ENCODE measurements at regions not wholly inside any gene's neighbourhood (a gene's known extent, or its start where the extent isn't known, plus 50 kb on each side); places are given as distances from the start of the nearest gene placed in this dataset.

DNA sequence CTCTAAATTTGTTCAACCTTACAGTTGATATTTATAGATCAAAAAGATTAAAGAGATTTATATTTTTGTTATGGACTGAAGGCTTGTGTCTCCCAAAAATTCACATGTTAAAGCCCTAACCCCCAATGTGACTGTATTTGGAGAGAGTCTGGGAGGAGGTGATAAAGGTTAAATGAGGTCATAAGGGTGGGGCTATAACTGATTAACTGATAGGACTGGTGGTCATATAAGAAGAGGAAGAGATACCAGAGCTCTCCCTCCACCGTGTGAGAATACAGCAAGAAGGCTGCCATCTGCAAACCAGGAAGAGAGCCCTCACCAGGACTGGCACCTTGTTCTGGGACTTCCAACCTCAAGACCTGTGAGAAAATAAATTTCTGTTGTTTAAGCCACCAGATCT is 264.3 kb downstream of the ENC1 start:
- DNase-seq (ENCODE audit: low spot score in 2 of 2): no peak
- H3K9me3 ChIP-seq: no peaks in the 10 kb centered on the region
- H3K4me3 ChIP-seq: no peak overlapping the region
- H3K36me3 ChIP-seq: no peaks in the 10 kb centered on the region
- H3K27ac ChIP-seq: no peak overlapping the region
- WGBS: 75% methylated on average over 1 of the region's 1 CpG
- TF ChIP-seq CTCF (IDR thresholded peaks at IDR 0.05) (no peak), POLR2AphosphoS5 (IDR thresholded peaks at IDR 0.05) (no peak), EP300 (IDR thresholded peaks at IDR 0.05) (no peak), POLR2A (IDR thresholded peaks at IDR 0.05) (no peak)
- H3K27me3 ChIP-seq: no peaks in the 10 kb centered on the region
- H3K4me1 ChIP-seq: no peaks in the 10 kb centered on the region

GRCh38 chr5:74375271-74375670 is 265.3 kb downstream of the ENC1 start:
- 78% methylated on average over 2 of the region's 2 CpGs for WGBS
- H3K27ac ChIP-seq: no peak overlapping the region
- H3K27me3 ChIP-seq: no peaks in the 10 kb centered on the region
- H3K4me3 ChIP-seq: no peak overlapping the region
- H3K9me3 ChIP-seq: no peaks in the 10 kb centered on the region
- no peaks in the 10 kb centered on the region for H3K36me3 ChIP-seq
- no peak for DNase-seq (ENCODE audit: low spot score in 2 of 2)
- peaks cover 7% of the 10 kb centered on the region for H3K4me1 ChIP-seq
- TF ChIP-seq CTCF (IDR thresholded peaks at IDR 0.05) (no peak), POLR2A (IDR thresholded peaks at IDR 0.05) (no peak), EP300 (IDR thresholded peaks at IDR 0.05) (no peak), POLR2AphosphoS5 (IDR thresholded peaks at IDR 0.05) (no peak)

- H3K36me3 ChIP-seq: no peaks in the 10 kb centered on the region
- TF ChIP-seq EP300 (IDR thresholded peaks at IDR 0.05): no peak
- H3K9me3 ChIP-seq: no peaks in the 10 kb centered on the region
- peaks cover 11% of the 10 kb centered on the region for H3K4me1 ChIP-seq
- no peaks in the 10 kb centered on the region for H3K27me3 ChIP-seq
- no peak overlapping the region for H3K27ac ChIP-seq
- DNase-seq (ENCODE audit: low spot score in 2 of 2): no peak
- H3K4me3 ChIP-seq: no peak overlapping the region
- 87% methylated on average over 4 of the region's 4 CpGs for WGBS
Measured at GRCh38 chr5:74374656-74375055, 265.9 kb downstream of the ENC1 start.

GRCh38 chr5:74373076-74373475 is 267.5 kb downstream of the ENC1 start:
- no peaks in the 10 kb centered on the region for H3K9me3 ChIP-seq
- H3K27me3 ChIP-seq: no peaks in the 10 kb centered on the region
- no peak for TF ChIP-seq POLR2A (IDR thresholded peaks at IDR 0.05)
- no peak for TF ChIP-seq EP300 (IDR thresholded peaks at IDR 0.05)
- no peak for TF ChIP-seq CTCF (IDR thresholded peaks at IDR 0.05)
- TF ChIP-seq POLR2AphosphoS5 (IDR thresholded peaks at IDR 0.05): no peak
- H3K4me3 ChIP-seq: no peak overlapping the region
- no peak overlapping the region for H3K27ac ChIP-seq
- peaks cover 12% of the 10 kb centered on the region for H3K4me1 ChIP-seq
- 76% methylated on average over 1 of the region's 1 CpG for whole genome bisulfite sequencing
- no peak for DNase-seq (ENCODE audit: low spot score in 2 of 2)
- no peaks in the 10 kb centered on the region for H3K36me3 ChIP-seq

DNA sequence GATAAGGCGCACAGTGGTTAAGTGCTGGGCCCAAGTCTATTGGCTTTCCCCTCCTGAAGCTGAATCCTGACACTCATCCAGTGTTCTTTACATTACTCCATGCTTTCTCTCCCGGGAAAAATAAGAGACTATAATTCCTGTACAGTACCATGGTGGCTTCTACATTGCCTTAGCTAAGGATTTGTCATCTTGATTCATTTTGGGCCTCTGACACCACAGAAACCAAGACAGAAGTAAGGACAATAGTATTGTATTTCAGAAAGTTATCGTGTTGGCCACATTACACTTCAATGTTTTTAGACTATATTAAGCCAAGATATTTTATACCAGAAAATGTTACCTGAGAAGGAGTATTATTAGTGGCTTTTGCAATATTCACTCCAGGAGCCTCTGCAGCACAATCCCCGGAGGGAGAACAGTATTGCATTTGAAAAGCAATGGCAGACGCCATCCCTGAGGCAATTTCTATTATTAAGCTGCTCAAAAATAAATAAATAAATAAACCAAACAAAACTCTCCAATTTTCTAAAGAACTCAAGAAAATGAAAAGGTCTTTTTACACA is 267.9 kb downstream of the ENC1 start:
- Histone ChIP-seq H3K4me3 (no peak overlapping the region), H3K4me1 (peaks cover 17% of the 10 kb centered on the region), H3K27ac (no peak overlapping the region), H3K36me3 (no peaks in the 10 kb centered on the region), H3K9me3 (no peaks in the 10 kb centered on the region), H3K27me3 (no peaks in the 10 kb centered on the region)
- TF ChIP-seq POLR2AphosphoS5 (IDR thresholded peaks at IDR 0.05): no peak
- no peak for TF ChIP-seq CTCF (IDR thresholded peaks at IDR 0.05)
- TF ChIP-seq EP300 (IDR thresholded peaks at IDR 0.05): no peak
- no peak for TF ChIP-seq POLR2A (IDR thresholded peaks at IDR 0.05)
- WGBS: 87% methylated on average over 5 of the region's 5 CpGs
- no peak for DNase-seq (ENCODE audit: low spot score in 2 of 2)

DNA sequence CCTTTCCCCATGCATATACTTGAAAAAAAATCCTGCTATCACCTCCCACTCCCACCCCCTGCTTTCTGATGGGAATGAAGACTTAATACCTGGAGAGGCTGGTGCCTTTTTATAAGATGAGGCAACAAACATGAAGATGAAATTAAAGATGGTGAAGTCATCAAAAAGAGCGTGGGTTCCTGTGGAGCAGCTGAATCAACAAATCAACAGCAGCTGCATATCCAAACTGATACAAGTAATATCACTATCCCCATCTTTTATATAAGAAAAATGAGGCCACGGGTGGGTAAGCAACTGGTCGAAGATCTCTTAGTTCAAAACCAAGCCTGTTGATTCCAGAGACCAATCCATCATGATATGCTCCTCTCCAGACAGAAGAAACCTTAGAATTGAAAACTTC is 268.5 kb downstream of the ENC1 start:
- Histone ChIP-seq H3K36me3 (no peaks in the 10 kb centered on the region), H3K4me1 (peaks cover 17% of the 10 kb centered on the region), H3K27me3 (no peaks in the 10 kb centered on the region), H3K9me3 (no peaks in the 10 kb centered on the region), H3K27ac (no peak overlapping the region), H3K4me3 (no peak overlapping the region)
- WGBS: 93% methylated on average over 3 of the region's 3 CpGs
- DNase-seq (ENCODE audit: low spot score in 2 of 2): no peak
- TF ChIP-seq EP300 (IDR thresholded peaks at IDR 0.05): no peak
- TF ChIP-seq POLR2A (IDR thresholded peaks at IDR 0.05): no peak
- TF ChIP-seq POLR2AphosphoS5 (IDR thresholded peaks at IDR 0.05): no peak
- TF ChIP-seq CTCF (IDR thresholded peaks at IDR 0.05): no peak
